HG03097 (cell line): ENCODE measurements at regions not wholly inside any gene's neighbourhood (a gene's known extent, or its start where the extent isn't known, plus 50 kb on each side); places are given as distances from the start of the nearest gene placed in this dataset.

ENCODE experiments used
- ATAC-seq: cut with Tn5 transposase; IDR thresholded peaks from one replicate; pipeline ENCODE4 v1.9.1; 2021; ENCODE audit not compliant: unreplicated experiment, low FRiP score

DNA sequence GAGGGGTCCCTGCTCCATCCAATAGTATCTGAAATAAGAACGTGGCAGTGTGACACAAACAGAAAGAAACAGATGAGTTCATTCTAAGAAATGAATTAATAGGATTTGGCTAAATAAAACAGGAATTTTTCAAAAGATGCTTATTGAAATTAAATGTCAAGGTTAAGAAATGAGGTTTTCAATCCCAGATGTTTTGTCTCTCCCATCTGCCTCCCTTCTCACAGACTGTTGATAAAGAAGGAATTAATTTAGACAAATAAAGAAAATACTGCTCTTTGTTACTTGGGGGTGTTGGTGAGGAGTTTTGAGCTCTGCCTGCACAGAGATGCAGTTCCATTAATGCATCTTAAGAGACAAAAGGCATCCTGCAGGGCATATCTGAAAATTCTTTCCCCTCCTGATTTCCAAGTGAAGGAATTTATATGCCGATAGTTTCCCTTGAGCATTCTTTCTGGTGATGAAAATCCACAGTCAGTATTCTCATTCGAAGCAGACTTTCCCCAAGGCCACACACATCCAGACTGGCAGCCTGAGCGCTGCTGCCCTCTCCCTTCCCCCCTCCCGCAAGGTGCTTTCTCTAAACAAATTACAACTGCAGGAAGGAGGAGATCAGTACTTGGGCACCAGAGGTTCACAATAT lies 385.4 kb upstream of the RND3 start:
- ATAC-seq, result no peak

DNA sequence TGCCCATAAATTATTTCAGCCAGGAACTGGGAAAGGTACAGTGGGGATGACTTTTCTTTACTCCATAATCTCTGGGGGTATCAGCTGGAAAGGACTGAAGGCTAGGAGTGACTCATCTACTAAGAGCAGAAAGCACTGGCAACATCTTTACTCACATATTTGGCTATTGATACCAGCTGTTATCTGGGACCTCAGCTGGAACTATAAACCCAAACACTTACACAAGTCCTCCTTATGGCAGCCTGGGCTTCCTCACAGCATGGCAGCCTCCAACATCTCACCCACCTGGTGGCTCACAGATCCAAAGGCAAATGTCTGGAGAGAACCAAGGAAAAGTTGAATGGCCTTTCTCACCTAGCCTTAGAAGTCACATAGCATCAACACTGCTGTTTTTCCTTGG lies 379.0 kb upstream of the RND3 start:
- no peak for ATAC-seq

DNA sequence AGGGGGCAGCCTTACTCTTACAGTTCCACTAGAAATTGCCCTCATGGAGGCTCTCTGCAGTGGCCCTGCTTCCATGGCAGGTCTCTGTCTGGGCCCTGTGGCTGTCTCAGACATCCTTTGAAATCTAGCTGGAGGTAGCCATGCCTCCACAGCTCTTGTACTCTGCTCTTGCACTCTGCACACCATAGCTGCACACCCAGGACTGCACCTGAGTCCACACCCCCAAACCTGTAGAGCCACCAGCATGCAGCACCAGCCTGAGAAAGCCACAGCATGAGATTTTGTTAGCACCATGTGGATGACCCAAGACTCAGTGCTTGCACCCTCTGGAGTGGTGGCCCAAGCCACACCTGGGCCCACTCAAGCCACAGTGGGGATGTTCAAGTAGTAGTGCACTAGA lies 376.2 kb upstream of the RND3 start:
- ATAC-seq, result no peak

DNA sequence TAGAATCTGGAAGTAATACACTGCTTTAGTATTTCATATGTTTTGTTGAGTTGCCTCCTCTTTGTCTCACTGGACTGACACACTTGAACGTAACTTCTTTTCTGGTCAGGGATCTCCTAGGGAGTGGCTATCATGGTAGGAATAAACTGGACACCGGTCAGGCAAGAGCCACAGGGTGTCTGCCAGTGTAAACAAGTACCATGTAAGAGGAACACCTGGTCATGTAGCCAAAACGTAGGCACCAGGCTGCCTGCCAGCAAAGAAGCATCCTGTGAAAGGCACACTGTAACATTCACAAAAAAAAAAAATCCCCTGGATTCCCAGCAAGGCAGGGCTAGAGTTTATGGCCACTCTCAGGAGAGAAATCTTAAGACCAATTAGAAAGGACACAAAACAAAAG lies 372.8 kb upstream of the RND3 start:
- ATAC-seq, result no peak

DNA sequence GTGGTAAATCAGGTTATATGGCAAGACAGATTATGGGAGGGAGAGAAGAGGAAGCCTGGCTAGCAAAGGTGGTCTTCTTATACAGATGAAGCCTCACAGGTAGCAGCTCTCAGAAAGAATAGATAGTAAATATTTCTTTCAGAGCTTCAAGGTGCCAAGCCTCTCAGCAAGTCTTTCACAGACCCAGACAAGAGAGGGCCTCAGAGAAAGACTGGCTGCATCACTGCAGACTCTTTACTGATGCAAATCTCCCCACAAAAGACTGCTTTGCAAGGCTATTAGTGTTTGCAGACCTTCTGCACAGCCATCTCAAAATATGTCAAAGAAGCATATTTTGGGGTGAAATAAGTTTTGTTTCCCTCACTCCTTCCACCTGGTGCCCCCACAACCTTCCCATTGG lies 372.4 kb upstream of the RND3 start:
- ATAC-seq, result no peak

DNA sequence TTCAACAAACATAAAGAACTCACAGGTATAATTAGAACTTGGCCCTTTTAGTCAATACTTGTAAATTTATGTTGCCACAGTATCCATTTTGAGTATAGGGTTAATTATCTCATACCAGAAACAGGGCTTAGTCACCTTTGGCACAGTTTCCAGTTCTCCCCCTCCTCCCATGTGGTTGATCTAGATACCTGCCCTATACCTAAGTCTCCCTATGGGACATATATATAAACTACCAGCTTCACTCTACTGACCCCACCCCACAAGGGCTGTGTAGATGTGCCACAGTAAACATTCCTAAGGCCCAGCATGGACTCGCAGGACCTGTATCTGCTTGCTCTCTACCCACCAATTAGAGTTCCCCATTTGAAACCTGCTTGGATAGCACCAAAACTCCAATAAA lies 371.7 kb upstream of the RND3 start:
- ATAC-seq, result no peak

DNA sequence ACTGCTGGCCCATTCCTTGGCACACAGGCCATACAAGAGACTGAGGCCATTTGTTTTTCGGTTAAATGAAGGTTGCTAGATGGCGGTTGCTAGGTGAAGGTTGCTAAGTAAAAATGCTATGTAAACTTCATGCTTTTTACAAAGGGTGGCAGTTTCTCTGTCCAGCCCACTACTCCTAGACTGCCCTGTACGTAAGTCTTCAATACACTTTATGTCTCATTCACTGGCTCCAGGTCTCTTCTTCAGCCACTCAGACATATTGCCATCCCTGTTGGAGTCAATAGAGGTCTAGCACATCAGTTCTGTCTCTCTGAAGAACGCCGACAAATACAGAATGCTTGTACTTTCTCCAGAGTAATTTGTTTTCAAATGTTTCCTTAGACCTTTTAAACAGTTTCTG lies 370.9 kb upstream of the RND3 start:
- no peak for ATAC-seq

DNA sequence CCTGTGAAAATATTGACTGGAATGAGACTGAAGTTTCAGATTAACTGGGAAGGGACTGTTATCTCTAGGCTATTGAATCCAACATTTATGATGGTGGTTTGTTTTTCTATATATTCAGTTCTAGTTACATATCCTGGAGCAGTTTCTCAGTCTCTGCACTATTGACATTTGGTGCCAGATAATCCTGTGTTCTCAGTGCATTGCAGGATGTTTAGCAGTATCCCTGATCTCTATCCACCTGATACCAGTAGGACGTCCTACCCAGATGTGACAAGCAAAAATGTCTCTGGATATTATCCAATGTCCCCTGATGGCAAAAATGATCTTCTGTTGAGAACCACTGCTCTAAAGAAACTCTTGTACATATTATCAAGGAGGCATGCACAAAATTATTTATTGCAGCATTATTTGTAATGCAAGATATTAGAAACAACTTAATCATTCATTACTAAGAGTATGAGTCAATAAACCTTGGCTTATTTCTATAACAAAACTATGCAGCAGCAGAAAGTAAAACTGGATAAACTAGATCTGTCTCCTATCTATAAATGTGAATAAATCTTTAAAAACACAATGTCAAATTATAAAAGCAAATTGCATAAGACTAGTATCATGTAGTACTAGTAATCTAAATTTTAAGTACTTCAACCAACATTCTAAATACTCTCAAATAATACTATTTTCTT lies 369.3 kb upstream of the RND3 start:
- no peak for ATAC-seq

DNA sequence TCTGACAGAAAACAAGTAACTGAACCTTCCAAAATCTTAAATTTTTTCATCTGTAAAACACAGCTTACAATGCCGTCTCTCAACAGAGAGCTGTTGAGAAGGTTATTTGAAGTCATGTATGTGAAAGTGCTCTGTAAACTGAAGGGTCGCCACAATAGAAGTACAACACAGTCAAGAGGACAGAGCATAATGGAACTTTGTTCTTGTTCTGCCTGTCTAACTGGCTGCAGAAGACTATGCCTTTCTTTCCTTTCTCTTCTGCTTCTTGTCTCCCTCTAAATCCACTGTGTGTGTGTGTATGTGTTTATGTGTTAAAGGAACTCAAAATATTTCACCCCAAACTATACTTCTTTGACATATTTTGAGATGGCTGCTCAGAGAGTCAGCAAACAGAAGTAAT lies 365.8 kb upstream of the RND3 start:
- no peak for ATAC-seq

DNA sequence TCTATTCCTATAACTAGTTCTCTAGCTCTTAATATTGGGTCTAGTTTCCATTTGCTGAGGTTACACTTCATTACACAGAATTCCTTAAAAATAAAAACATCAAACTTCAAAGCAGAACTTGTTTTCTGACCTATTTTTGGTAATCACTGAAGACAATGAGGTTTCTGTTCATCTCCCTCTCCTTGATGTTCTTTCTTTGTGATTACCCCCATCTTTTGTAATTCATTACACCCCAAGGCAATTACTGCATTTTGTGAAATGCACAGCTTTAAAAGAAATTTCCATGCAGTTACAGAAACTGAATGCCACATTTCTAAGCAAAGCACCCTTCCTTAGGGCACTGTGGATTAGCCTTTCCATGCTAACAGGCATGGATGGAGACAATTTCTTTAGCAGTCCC lies 363.2 kb upstream of the RND3 start:
- no peak for ATAC-seq

DNA sequence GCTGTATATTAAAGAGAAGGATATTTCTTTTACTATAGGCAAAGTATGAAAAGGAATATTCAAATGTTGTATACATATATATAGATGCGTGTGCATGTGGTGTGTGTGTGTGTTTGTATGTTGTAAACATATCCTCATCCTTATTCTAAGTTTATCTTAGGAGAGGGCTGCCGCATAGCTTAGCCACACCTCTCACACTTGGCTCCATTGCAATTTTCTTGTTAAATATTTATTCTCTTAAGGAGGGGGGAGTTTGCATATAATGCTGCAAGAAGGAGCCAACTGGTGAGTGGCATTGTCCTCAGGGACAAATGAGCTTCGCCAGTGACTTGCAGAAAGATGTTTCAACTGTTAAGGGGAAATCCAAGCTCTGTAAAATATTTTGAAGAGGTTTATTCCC lies 360.1 kb upstream of the RND3 start:
- ATAC-seq, result no peak

DNA sequence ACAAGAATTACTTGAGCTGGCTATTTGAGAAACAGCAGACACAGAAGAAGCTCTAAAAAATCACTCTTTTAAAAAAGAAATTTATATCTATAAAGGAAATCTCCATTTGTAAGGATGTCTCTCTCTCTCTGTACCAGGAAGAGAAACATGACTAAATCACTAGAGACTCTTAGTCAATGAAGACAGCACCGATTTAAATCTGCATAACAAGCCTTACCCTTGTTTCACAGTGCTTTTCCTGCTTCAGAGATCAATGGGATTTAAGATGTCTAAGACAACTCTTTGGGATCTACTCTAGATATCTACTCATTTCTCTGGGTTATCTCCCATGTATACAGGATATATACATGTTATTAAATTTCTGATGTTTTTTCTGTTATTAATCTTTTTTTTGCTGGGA lies 359.2 kb upstream of the RND3 start:
- ATAC-seq, result no peak

DNA sequence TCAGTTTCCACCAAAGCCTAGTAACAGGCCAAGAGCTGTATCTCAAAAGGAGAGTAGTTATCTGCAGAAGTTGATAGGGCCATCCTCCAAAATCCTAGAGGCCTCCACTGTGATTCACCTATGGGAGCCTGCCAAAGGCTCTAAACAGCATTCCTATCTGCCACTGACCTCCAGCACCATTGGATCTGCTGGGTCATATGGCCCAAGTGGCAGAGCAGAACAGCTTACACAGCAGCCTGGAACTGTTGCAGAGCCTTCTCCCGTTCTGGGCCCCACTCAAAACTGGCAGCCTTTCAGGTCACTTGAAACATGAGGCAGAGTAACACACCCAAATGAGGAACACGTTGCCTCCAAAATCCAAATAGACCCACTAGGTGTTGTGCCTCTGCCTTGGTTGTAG lies 345.2 kb upstream of the RND3 start:
- no peak for ATAC-seq

DNA sequence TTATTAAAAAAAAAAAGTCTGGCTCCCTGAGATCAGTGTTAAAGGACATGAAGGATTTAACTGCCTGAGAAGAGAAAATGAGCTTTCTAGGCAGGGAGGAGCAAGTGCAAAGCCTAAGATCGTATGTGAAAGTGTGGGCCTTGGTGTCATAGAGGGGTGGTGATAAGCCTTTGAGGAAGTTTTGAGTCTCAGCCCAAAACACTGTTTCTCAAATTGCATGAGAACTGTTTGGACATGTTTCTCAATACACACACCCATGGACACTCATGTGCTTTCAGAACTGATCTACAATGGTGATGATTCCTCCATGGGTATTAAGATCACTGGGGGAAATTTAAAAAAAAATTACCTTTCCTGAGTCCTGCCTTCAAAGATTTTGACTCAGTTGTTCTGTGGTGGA lies 336.7 kb upstream of the RND3 start:
- ATAC-seq, result no peak

DNA sequence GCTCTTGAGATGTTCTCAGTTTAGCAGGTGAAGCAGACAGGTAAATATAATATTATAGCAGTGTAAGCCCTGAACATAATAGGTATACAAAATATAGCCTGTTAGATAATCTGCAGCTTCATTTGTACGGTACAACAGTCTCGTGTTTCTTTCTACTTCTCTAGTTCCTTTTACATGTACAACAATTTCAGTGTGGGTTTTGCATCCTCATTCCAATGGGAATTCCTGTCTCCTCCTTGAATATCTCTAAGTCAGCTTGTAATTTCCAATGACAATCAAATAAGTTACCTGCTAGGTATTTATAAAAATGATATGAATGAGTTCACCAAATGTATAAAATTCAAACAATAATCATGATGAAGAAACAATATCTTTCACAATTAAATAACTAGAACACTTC lies 330.0 kb upstream of the RND3 start:
- no peak for ATAC-seq

DNA sequence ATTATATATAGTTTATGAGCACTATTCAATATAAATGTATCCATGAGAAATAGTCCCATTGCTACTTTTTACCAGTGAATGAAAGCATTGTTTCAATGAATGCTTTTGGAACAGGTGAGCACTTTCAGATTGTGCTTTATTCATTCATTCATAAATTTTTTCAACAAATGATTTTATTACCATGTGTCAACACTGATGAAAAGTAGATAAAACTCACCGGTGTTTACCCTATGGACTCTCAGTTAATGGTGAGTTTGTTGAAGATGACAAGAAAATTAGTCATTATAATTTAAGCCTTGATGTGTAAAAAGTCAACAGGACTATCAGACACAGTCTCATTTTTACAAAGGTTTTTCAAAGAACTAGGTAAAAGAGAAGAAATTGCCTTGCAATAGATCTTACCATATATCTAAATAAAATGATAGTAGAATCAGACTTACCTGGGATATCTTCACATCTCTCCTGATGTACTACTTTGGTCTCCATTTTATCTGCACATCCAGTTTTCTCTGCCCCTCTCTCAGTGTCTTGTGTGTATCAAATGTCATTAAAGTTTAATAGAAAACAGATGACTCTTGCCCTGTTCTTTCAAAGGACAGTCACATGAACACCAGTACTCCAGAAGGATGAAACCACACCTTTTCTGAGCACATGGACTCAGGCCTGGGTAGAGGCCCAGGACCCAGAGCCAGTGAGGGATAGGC lies 325.3 kb upstream of the RND3 start:
- no peak for ATAC-seq

DNA sequence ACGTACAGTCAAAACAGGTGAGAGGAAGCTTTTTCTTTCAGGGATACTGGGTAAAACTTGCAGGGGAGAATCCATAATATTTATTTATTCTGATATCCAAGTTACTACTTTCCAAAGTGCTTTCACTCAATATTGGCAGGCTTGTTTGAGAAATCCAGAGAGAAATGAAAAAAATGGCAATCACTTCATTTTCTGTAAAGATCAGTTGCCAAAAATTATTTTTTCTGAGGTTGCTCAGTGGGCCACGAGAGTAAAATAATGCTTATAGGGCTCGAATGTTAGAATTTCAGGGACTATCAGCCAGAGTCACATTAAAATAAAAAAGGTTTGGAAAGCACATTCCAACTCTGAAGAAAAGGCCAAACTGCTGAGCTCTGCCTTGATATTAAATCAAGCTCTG lies 324.6 kb upstream of the RND3 start:
- no peak for ATAC-seq

DNA sequence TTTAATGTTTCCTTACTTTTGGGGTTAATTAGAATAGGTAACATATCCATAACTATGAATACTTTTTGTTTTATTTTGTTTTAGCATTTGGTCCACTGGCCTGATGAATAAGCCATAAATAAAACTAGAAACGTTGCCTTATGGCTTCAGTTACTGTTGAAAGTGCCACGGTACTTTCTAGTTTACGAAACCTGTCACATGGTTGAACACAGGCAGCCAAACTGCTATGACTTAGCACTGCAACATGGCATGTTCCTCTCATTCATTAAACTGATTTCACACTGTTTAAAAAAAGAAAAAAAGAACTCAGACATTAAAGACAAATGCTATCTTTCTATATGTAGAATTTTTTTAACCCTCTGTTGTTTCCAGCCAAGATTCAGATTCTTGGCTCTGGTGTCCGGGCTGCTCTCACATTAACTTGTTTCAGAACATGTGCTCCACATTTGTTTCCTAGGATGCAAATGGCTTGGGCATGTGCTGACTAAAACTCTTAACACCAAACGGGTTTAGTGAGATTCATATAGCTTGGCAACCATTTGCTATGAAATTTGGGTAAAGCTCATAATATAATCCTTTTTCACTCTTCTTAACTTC lies 323.9 kb upstream of the RND3 start:
- no peak for ATAC-seq

DNA sequence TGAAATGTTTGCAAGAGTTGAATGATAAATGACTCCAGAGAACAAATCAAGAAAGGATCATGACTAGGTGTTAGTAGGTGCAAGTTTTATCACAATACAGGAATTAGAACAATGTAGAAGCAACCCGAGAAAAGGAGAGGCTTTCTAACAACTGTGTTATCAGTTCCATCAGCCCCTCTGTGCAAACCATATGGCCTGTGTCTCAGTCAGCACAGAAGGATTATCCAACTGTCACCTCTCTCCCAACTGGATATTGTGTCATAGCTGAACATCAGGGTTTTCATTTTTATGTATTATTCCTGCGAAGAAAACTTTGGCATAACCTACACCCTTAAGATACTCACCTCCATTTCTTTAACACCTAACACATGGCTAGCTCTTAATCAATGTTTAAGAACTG lies 321.6 kb upstream of the RND3 start:
- ATAC-seq, result no peak

DNA sequence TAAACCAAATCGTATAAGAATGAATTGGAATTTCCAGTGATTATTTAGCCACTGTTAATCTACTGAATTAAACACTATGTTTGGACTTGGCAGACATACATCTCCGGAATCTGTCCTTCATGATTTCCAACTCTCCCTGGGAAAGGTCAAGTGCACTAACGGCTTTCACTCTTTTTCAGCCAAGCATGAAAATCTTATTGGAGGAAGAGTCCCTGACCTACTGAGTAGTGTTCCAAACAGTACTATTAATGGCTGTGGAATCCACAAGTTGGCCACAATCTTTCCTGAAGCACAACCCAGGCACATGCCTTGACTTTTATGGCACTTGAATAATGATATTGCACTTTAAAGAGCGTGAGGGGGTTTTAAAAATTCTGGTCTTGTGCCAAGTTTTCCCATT lies 318.9 kb upstream of the RND3 start:
- ATAC-seq, result no peak

DNA sequence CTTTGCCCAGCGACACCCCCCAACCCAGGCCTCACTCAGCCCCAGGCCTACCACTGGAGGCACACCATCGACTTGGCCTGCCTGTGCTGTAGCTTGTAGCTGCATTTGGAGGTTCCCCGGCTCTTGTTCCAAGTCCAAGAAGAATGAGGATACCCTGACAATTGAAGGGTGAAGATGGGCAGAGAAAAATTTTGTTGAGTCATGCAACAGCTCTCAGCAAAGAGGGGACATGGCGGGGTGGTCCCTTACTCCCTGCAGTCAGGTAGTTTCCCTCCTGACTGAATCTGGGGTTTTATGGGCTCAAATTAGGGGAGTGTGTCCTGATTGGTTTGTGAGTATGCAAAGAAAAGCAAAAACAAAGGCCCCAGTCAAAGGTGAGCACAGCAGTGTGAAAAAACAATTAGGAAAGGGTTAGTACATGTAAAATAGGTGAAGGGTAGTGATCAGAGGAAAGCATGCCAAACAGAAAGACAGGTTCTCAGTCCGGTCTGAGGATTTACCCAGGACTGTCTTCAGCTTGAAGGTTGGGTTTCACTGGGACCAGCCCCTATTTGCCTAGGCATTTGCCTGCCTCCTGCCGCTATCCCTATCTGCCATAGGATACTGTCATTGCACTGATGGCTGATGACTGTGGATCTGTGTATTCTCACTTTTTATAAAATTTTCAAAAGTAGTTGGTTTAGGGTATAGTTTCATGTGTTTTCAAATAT lies 316.4 kb upstream of the RND3 start:
- ATAC-seq, result no peak
